ENCODE measurements at regions not wholly inside any gene's neighbourhood (a gene's known extent, or its start where the extent isn't known, plus 50 kb on each side); places are given as distances from the start of the nearest gene placed in this dataset.

DNA sequence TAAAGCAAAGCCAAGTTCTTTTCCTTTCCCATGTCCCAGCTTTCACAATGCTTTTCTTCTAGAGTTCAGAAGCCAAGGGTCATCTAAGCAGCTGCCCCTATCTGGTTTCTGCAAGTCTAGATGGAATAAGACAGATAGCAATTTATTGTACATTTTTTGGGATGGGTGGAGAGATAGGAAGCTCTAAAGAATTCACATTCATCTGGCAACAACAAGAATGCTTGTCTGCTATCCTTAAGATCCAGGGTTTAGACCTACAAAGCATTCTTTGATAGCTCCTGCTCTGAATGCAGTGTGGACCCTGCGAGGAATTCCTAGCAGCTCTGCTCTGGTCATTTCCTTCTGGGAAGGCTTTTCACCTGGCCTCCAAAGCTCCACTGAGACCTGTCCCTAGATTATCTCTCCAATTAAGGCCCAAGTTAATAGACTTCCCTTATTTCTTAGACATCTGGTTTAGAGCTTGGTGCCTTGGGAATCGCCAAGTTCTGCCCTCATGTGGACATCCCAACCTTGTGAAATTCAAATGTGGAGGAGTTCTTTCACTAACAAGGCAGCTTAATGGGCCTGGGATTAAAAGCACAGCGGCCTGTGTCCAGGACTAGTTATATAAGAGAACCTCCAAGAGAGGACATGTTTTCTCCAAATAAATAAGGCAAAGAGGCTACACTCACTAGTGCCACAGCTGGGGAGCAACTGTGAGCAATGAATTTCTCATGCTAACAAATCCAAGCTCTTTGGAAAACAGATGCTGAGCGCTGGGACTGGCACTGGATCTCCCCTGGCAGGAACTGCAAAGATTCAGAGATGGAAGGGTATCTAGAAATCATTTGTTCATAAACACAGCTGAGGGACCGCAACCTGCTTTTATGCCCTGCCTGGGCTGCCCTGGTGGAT, 384.5 kb upstream of the DDHD1 start:
- ATAC-seq (peak; percentile 45), DNase-seq (peak in 1 of 3 donors; percentile 42)
- Histone ChIP-seq H3K36me3 (ENCODE audit: low read depth) (no peaks in the 10 kb centered on the region), H3K4me3 (no peak overlapping the region), H3K4me1 (ENCODE audit: low read depth) (no peaks in the 10 kb centered on the region), H3K9me3 (no peaks in the 10 kb centered on the region)
- intact Hi-C loops (cut with DNase I, micrococcal nuclease), result no loop called here
- TF ChIP-seq, protein P1, sequence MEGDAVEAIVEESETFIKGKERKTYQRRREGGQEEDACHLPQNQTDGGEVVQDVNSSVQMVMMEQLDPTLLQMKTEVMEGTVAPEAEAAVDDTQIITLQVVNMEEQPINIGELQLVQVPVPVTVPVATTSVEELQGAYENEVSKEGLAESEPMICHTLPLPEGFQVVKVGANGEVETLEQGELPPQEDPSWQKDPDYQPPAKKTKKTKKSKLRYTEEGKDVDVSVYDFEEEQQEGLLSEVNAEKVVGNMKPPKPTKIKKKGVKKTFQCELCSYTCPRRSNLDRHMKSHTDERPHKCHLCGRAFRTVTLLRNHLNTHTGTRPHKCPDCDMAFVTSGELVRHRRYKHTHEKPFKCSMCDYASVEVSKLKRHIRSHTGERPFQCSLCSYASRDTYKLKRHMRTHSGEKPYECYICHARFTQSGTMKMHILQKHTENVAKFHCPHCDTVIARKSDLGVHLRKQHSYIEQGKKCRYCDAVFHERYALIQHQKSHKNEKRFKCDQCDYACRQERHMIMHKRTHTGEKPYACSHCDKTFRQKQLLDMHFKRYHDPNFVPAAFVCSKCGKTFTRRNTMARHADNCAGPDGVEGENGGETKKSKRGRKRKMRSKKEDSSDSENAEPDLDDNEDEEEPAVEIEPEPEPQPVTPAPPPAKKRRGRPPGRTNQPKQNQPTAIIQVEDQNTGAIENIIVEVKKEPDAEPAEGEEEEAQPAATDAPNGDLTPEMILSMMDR (IDR thresholded peaks at IDR 0.05), result no peak

DNA sequence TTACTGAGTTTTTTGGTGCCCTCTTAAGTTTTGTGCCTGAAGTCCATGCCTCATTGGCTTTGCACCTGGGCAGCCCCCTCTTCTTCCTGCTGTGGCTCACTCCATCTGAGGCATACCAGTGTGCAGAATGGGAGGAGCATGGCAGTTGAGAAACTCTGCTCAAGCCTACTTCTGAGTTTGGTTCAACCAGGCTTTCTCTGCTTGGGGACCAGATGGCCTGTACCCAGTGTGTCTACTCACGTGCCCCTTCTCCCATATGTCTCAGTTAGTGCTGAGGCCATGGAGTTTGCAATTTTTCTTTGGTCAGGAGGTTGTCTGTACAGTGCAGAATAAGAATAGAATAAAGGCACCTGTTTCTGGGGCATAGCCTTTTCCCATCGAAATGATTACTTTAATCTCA, 383.3 kb upstream of the DDHD1 start:
- H3K4me3 ChIP-seq, result no peak overlapping the region
- ATAC-seq (no peak), DNase-seq (no peak)
- H3K36me3 ChIP-seq (ENCODE audit: low read depth), result no peaks in the 10 kb centered on the region
- intact Hi-C loops (cut with DNase I, micrococcal nuclease), result no loop called here
- H3K4me1 ChIP-seq (ENCODE audit: low read depth), result no peaks in the 10 kb centered on the region
- H3K9me3 ChIP-seq, result no peaks in the 10 kb centered on the region
- TF ChIP-seq, protein P1 (IDR thresholded peaks at IDR 0.05), result no peak

DNA sequence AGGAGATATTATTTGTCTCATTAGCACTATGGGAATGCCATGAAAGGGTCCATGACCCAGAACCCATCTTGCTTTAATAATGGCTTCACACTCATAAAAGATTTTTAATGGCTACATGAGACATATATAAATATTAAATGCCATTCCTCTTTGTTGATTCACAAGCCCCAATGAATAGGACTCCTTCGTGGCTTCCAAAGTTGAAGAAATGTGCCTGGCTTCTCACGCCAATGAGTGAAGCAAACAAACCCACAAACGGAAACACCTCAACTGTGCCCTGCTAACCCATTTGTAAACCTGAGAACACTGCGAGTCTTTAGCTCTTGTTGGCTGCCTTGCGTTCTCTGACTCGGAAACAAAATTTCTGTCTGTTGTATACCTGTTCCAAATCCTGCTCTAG, 381.7 kb upstream of the DDHD1 start:
- Histone ChIP-seq H3K4me1 (ENCODE audit: low read depth) (no peaks in the 10 kb centered on the region), H3K9me3 (no peaks in the 10 kb centered on the region), H3K36me3 (ENCODE audit: low read depth) (no peaks in the 10 kb centered on the region), H3K4me3 (no peak overlapping the region)
- intact Hi-C loops (cut with DNase I, micrococcal nuclease), result no loop called here
- TF ChIP-seq, protein P1 (IDR thresholded peaks at IDR 0.05), result no peak
- DNase-seq, result no peak
- ATAC-seq, result no peak

DNA sequence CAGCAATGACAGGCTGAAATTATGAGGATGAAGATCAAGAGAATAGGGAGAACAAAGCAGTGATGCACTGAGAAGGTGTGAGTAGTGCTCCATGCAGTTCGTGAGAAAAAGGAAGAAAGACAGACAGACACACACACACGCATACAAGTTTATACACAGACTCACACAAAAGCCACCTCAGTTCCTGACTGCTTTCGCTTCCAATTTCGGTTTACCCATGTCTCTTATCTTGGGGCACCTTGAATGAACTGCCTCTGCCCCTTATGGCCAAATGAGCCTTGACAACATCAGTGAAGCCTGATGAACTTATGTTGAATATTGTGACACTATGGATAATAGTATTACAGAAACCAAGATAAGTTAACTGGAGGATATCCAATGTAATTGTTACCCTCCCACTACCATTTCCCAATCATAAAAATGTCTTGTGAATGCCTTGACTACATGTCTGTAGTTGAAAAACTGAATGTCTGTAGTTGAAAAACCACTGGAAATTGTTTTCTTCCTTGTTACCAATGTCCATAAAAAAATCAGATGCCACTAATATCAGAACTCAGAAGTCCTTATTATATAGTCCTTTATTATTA, 380.4 kb upstream of the DDHD1 start:
- H3K4me3 ChIP-seq, result no peak overlapping the region
- H3K36me3 ChIP-seq (ENCODE audit: low read depth), result no peaks in the 10 kb centered on the region
- DNase-seq (no peak), ATAC-seq (no peak)
- intact Hi-C loops (cut with DNase I, micrococcal nuclease), result no loop called here
- TF ChIP-seq, protein P1 (IDR thresholded peaks at IDR 0.05), result no peak
- H3K9me3 ChIP-seq, result no peaks in the 10 kb centered on the region
- no peaks in the 10 kb centered on the region for H3K4me1 ChIP-seq (ENCODE audit: low read depth)

DNA sequence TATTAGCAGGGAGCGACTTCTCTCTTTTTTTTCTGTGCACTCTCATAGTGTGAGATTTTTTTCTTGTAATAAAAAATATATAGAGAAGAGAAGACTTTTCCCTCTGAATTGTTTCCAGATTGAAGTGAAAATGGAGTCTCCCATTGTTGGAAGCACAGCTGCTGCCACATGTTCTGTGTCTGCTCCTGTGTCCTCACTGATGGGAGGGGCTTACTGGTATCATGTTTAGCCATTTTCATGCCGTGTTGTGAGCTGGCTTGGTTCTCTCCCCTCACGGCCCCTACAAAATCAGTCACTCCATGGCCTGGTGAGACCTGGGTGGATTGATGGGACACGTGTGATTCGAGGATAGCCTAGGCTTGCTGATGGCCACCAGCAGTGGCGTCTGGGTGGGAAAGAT, 379.7 kb upstream of the DDHD1 start:
- no peaks in the 10 kb centered on the region for H3K4me1 ChIP-seq (ENCODE audit: low read depth)
- ATAC-seq (no peak), DNase-seq (no peak)
- TF ChIP-seq, protein P1 (IDR thresholded peaks at IDR 0.05), result no peak
- H3K9me3 ChIP-seq, result no peaks in the 10 kb centered on the region
- H3K36me3 ChIP-seq (ENCODE audit: low read depth), result no peaks in the 10 kb centered on the region
- intact Hi-C loops (cut with DNase I, micrococcal nuclease), result no loop called here
- no peak overlapping the region for H3K4me3 ChIP-seq

Data from mucosa of descending colon (tissue), 3 donors.